Fibroblast of skin of left quadriceps (primary cell): ENCODE measurements at regions not wholly inside any gene's neighbourhood (a gene's known extent, or its start where the extent isn't known, plus 50 kb on each side); places are given as distances from the start of the nearest gene placed in this dataset.
"Not testable (repeated sequence)": the region's sequence is repeated elsewhere in the genome, so short reads cannot be mapped to it uniquely, and the experiment has no call there.

ENCODE experiments used
- DNase-seq, 2 experiments: peaks; one replicate each; pipeline ENCODE4 v3.0.0-alpha.2; 2013; ENCODE audit warnings: low read depth in 2 of 2

- DNase-seq = peak; percentile 35 to 47
Measured at GRCh38 chr15:77944002-77944867, 133.3 kb downstream of the TBC1D2B start.

- no peak for DNase-seq
Measured at GRCh38 chr15:77942611-77943211, 134.8 kb downstream of the TBC1D2B start.

GRCh38 chr15:77941090-77941827 lies 136.3 kb downstream of the TBC1D2B start:
- DNase-seq = not testable (repeated sequence)

GRCh38 chr15:77940381-77940947 lies 137.0 kb downstream of the TBC1D2B start:
- no peak for DNase-seq

GRCh38 chr15:77939851-77940250 lies 137.7 kb downstream of the TBC1D2B start:
- no peak for DNase-seq

GRCh38 chr15:77939026-77939425 lies 138.5 kb downstream of the TBC1D2B start:
- DNase-seq = not testable (repeated sequence)

- not testable (repeated sequence) for DNase-seq
Measured at GRCh38 chr15:77938546-77938945, 139.0 kb downstream of the TBC1D2B start.

- not testable (repeated sequence) for DNase-seq
Measured at GRCh38 chr15:77936567-77936966, 140.9 kb downstream of the TBC1D2B start.

- DNase-seq = not testable (repeated sequence)
Measured at GRCh38 chr15:77934516-77934915, 143.0 kb downstream of the TBC1D2B start.

- not testable (repeated sequence) for DNase-seq
Measured at GRCh38 chr15:77930907-77931306, 146.6 kb downstream of the TBC1D2B start.

GRCh38 chr15:77930490-77930889 lies 147.0 kb downstream of the TBC1D2B start:
- not testable (repeated sequence) for DNase-seq

- DNase-seq = not testable (repeated sequence)
Measured at GRCh38 chr15:77926789-77927188, 150.7 kb downstream of the TBC1D2B start.

- not testable (repeated sequence) for DNase-seq
Measured at GRCh38 chr15:77926296-77926695, 151.2 kb downstream of the TBC1D2B start.

GRCh38 chr15:77925101-77925500 lies 152.4 kb downstream of the TBC1D2B start:
- not testable (repeated sequence) for DNase-seq

- DNase-seq = no peak
Measured at GRCh38 chr15:77921664-77922063, 155.8 kb downstream of the TBC1D2B start.

- not testable (repeated sequence) for DNase-seq
Measured at GRCh38 chr15:77916966-77917635, 160.4 kb downstream of the TBC1D2B start.

- not testable (repeated sequence) for DNase-seq
Measured at GRCh38 chr15:77915961-77916330, 161.6 kb downstream of the TBC1D2B start.

- DNase-seq = no peak
Measured at GRCh38 chr15:77915261-77915960, 162.1 kb downstream of the TBC1D2B start.

- DNase-seq = not testable (repeated sequence)
Measured at GRCh38 chr15:77914531-77914930, 163.0 kb downstream of the TBC1D2B start.

- peak; percentile 27 to 32 for DNase-seq
Measured at GRCh38 chr15:77910030-77910911, 167.2 kb downstream of the TBC1D2B start.
